Karpas-422 (cell line): ENCODE measurements at regions not wholly inside any gene's neighbourhood (a gene's known extent, or its start where the extent isn't known, plus 50 kb on each side); places are given as distances from the start of the nearest gene placed in this dataset.
"Not testable (repeated sequence)": the region's sequence is repeated elsewhere in the genome, so short reads cannot be mapped to it uniquely, and the experiment has no call there.

Experiments
- DNase-seq: peaks from one replicate; pipeline ENCODE4 v3.0.0-alpha.2; 2015
- H2AFZ ChIP-seq: fragments of 200-600 bp; sonication (generic); 2 replicates; pipeline ENCODE4 v1.6.1; 2014; ENCODE audit warnings: antibody characterized with exemption, low read length, mixed read lengths
- H3K27ac ChIP-seq: fragments of 200-600 bp; sonication (generic); 2 replicates; pipeline ENCODE4 v1.5.1; 2014; ENCODE audit warnings: mild to moderate bottlenecking, low read length, moderate library complexity
- H3K27me3 ChIP-seq: fragments of 200-600 bp; sonication (generic); 2 replicates; pipeline ENCODE4 v1.6.1; 2014; ENCODE audit warnings: low read length, mixed read lengths
- H3K36me3 ChIP-seq: fragments of 200-600 bp; sonication (generic); 2 replicates; pipeline ENCODE4 v1.6.1; 2014; ENCODE audit warnings: low read length, mixed read lengths; ENCODE audit not compliant: insufficient read depth
- H3K4me1 ChIP-seq: fragments of 200-600 bp; sonication (generic); 2 replicates; pipeline ENCODE4 v1.6.1; 2014; ENCODE audit warnings: mild to moderate bottlenecking, low read length, mixed read lengths
- H3K4me2 ChIP-seq: fragments of 200-600 bp; sonication (generic); 2 replicates; pipeline ENCODE4 v1.6.1; 2014; ENCODE audit warnings: low read length, low read depth, mild to moderate bottlenecking; ENCODE audit not compliant: poor library complexity, severe bottlenecking
- H3K4me3 ChIP-seq: fragments of 200-600 bp; sonication (generic); 2 replicates; pipeline ENCODE4 v1.5.1; 2014; ENCODE audit warnings: mild to moderate bottlenecking, antibody characterized with exemption, low read length, mixed read lengths
- H3K79me2 ChIP-seq: fragments of 200-600 bp; sonication (generic); 2 replicates; pipeline ENCODE4 v1.6.1; 2014; ENCODE audit warnings: mild to moderate bottlenecking, low read length, mixed read lengths
- H3K9ac ChIP-seq: fragments of 200-600 bp; sonication (generic); 2 replicates; pipeline ENCODE4 v1.6.0; 2014; ENCODE audit warnings: low read length
- H3K9me2 ChIP-seq: fragments of 200-600 bp; sonication (generic), shearing (Covaris generic); replicated peaks from 2 replicates; pipeline ENCODE4 v1.6.0; 2014; ENCODE audit warnings: mild to moderate bottlenecking, low read length, moderate library complexity; ENCODE audit not compliant: insufficient read depth
- H3K9me3 ChIP-seq: fragments of 300-700, 200-600 bp; sonication (generic); 2 replicates; pipeline ENCODE4 v1.6.1; 2014; ENCODE audit warnings: low read length, mixed read lengths
- H4K20me1 ChIP-seq: fragments of 200-600 bp; sonication (generic); 2 replicates; pipeline ENCODE4 v1.6.1; 2014; ENCODE audit warnings: mild to moderate bottlenecking, antibody characterized with exemption, low read length, low read depth; ENCODE audit not compliant: insufficient read depth

- not testable (repeated sequence) for H3K9ac ChIP-seq, H4K20me1 ChIP-seq, H3K36me3 ChIP-seq, H3K9me2 ChIP-seq, H3K27ac ChIP-seq, H3K27me3 ChIP-seq, H3K4me2 ChIP-seq, H3K4me3 ChIP-seq, H3K4me1 ChIP-seq, H2AFZ ChIP-seq, H3K9me3 ChIP-seq, DNase-seq, H3K79me2 ChIP-seq
Observed at GRCh38 chr4:20149143-20149542, 102.6 kb upstream of the SLIT2 start.

GRCh38 chr4:20137176-20137575 is 114.5 kb upstream of the SLIT2 start:
- Histone ChIP-seq H3K4me1 (no peaks in the 10 kb centered on the region), H2AFZ (no peak overlapping the region), H3K27me3 (no peaks in the 10 kb centered on the region), H3K36me3 (no peaks in the 10 kb centered on the region), H3K27ac (no peak overlapping the region), H3K79me2 (no peaks in the 10 kb centered on the region), H3K9me3 (peaks cover 30% of the 10 kb centered on the region), H3K9me2 (no peaks in the 10 kb centered on the region), H3K4me3 (no peak overlapping the region), H4K20me1 (no peaks in the 10 kb centered on the region), H3K4me2 (no peak overlapping the region), H3K9ac (no peak overlapping the region)
- no peak for DNase-seq

- Histone ChIP-seq H3K9ac (no peak overlapping the region), H3K9me2 (no peaks in the 10 kb centered on the region), H3K9me3 (no peaks in the 10 kb centered on the region; the same call in 1 of the 2 replicates), H3K79me2 (no peaks in the 10 kb centered on the region), H3K36me3 (no peaks in the 10 kb centered on the region), H3K27me3 (no peaks in the 10 kb centered on the region), H2AFZ (no peak overlapping the region), H3K4me1 (no peaks in the 10 kb centered on the region), H4K20me1 (no peaks in the 10 kb centered on the region), H3K27ac (no peak overlapping the region), H3K4me3 (no peak overlapping the region), H3K4me2 (no peak overlapping the region)
- no peak for DNase-seq
Observed at GRCh38 chr4:20127626-20128025, 124.1 kb upstream of the SLIT2 start.

- Histone ChIP-seq H4K20me1 (no peaks in the 10 kb centered on the region), H3K27me3 (no peaks in the 10 kb centered on the region)
Observed at GRCh38 chr4:20126906-20127305, 124.8 kb upstream of the SLIT2 start.

GRCh38 chr4:20124317-20125026 is 127.2 kb upstream of the SLIT2 start:
- Histone ChIP-seq H3K4me3 (no peak overlapping the region), H3K36me3 (no peaks in the 10 kb centered on the region), H3K9ac (no peak overlapping the region), H3K27ac (no peak overlapping the region), H3K79me2 (no peaks in the 10 kb centered on the region), H2AFZ (no peak overlapping the region), H3K9me3 (no peaks in the 10 kb centered on the region), H3K4me2 (no peak overlapping the region), H3K27me3 (no peaks in the 10 kb centered on the region), H3K4me1 (no peaks in the 10 kb centered on the region), H3K9me2 (no peaks in the 10 kb centered on the region), H4K20me1 (no peaks in the 10 kb centered on the region)
- DNase-seq: no peak

More at GRCh38 chr4:20126906-20127305, 124.8 kb upstream of the SLIT2 start:
- Histone ChIP-seq H3K4me1 (no peaks in the 10 kb centered on the region), H3K79me2 (no peaks in the 10 kb centered on the region), H3K4me3 (no peak overlapping the region), H2AFZ (no peak overlapping the region), H3K9me2 (no peaks in the 10 kb centered on the region), H3K36me3 (no peaks in the 10 kb centered on the region), H3K27ac (no peak overlapping the region), H3K9me3 (no peaks in the 10 kb centered on the region; the same call in 1 of the 2 replicates), H3K9ac (no peak overlapping the region), H3K4me2 (no peak overlapping the region)
- no peak for DNase-seq

- Histone ChIP-seq H2AFZ (no peak overlapping the region), H3K9ac (no peak overlapping the region), H3K27me3 (no peaks in the 10 kb centered on the region), H3K27ac (no peak overlapping the region), H3K9me3 (no peaks in the 10 kb centered on the region; the same call in 1 of the 2 replicates), H3K4me1 (no peaks in the 10 kb centered on the region), H3K4me2 (no peak overlapping the region), H4K20me1 (no peaks in the 10 kb centered on the region), H3K9me2 (no peaks in the 10 kb centered on the region), H3K79me2 (no peaks in the 10 kb centered on the region), H3K4me3 (no peak overlapping the region), H3K36me3 (no peaks in the 10 kb centered on the region)
- no peak for DNase-seq
Observed at GRCh38 chr4:20122198-20122988, 129.3 kb upstream of the SLIT2 start.

GRCh38 chr4:20119141-20119540 is 132.6 kb upstream of the SLIT2 start:
- Histone ChIP-seq H3K9ac (no peak overlapping the region), H3K4me1 (no peaks in the 10 kb centered on the region), H3K9me2 (no peaks in the 10 kb centered on the region), H3K79me2 (no peaks in the 10 kb centered on the region), H4K20me1 (no peaks in the 10 kb centered on the region), H3K9me3 (no peaks in the 10 kb centered on the region; the same call in 1 of the 2 replicates), H3K36me3 (no peaks in the 10 kb centered on the region), H3K27ac (no peak overlapping the region), H2AFZ (no peak overlapping the region), H3K4me3 (no peak overlapping the region), H3K4me2 (no peak overlapping the region), H3K27me3 (no peaks in the 10 kb centered on the region)
- no peak for DNase-seq

GRCh38 chr4:20109391-20109790 is 142.3 kb upstream of the SLIT2 start:
- Histone ChIP-seq H3K9me2 (no peaks in the 10 kb centered on the region), H3K9me3 (0 out of 2 replicates have a peak, but pooled peaks cover 3% of the 10 kb centered on the region), H3K79me2 (no peaks in the 10 kb centered on the region), H2AFZ (no peak overlapping the region), H3K4me3 (no peak overlapping the region), H3K27ac (no peak overlapping the region), H3K27me3 (no peaks in the 10 kb centered on the region), H4K20me1 (no peaks in the 10 kb centered on the region), H3K9ac (no peak overlapping the region), H3K4me1 (no peaks in the 10 kb centered on the region), H3K4me2 (no peak overlapping the region), H3K36me3 (no peaks in the 10 kb centered on the region)
- no peak for DNase-seq
